GM19351 (cell line): ENCODE measurements at regions not wholly inside any gene's neighbourhood (a gene's known extent, or its start where the extent isn't known, plus 50 kb on each side); places are given as distances from the start of the nearest gene placed in this dataset.
"Not testable (repeated sequence)": the region's sequence is repeated elsewhere in the genome, so short reads cannot be mapped to it uniquely, and the experiment has no call there.

Experiments
- ATAC-seq: cut with Tn5 transposase; IDR thresholded peaks from one replicate; pipeline ENCODE4 v1.9.1; 2021; ENCODE audit warnings: mild to moderate bottlenecking, moderate library complexity; ENCODE audit not compliant: unreplicated experiment

- no peak for ATAC-seq
Measured at GRCh38 chr22:27323661-27324060, 477.9 kb downstream of the MN1 start.

- not testable (repeated sequence) for ATAC-seq
Measured at GRCh38 chr22:27324908-27325307, 476.6 kb downstream of the MN1 start.

- no peak for ATAC-seq
Measured at GRCh38 chr22:27327497-27327896, 474.1 kb downstream of the MN1 start.

GRCh38 chr22:27327981-27328721, 473.4 kb downstream of the MN1 start:
- ATAC-seq = no peak

- no peak for ATAC-seq
Measured at GRCh38 chr22:27329131-27329850, 472.3 kb downstream of the MN1 start.

- no peak for ATAC-seq
Measured at GRCh38 chr22:27329966-27330645, 471.4 kb downstream of the MN1 start.

- no peak for ATAC-seq
Measured at GRCh38 chr22:27331526-27332281, 469.9 kb downstream of the MN1 start.

- ATAC-seq = no peak
Measured at GRCh38 chr22:27335102-27335660, 466.4 kb downstream of the MN1 start.

- no peak for ATAC-seq
Measured at GRCh38 chr22:27336151-27337090, 465.1 kb downstream of the MN1 start.

GRCh38 chr22:27337676-27338075, 463.9 kb downstream of the MN1 start:
- ATAC-seq = no peak

- ATAC-seq = no peak
Measured at GRCh38 chr22:27340047-27340446, 461.5 kb downstream of the MN1 start.

- no peak for ATAC-seq
Measured at GRCh38 chr22:27344546-27344945, 457.0 kb downstream of the MN1 start.

GRCh38 chr22:27345691-27346090, 455.9 kb downstream of the MN1 start:
- ATAC-seq = no peak

GRCh38 chr22:27347951-27348350, 453.6 kb downstream of the MN1 start:
- ATAC-seq = no peak

- ATAC-seq = no peak
Measured at GRCh38 chr22:27348634-27349033, 452.9 kb downstream of the MN1 start.

GRCh38 chr22:27349456-27349855, 452.1 kb downstream of the MN1 start:
- no peak for ATAC-seq

- ATAC-seq = no peak
Measured at GRCh38 chr22:27350306-27350705, 451.2 kb downstream of the MN1 start.

- ATAC-seq = no peak
Measured at GRCh38 chr22:27352426-27352825, 449.1 kb downstream of the MN1 start.

GRCh38 chr22:27358096-27358870, 443.3 kb downstream of the MN1 start:
- ATAC-seq = no peak
